HG03045 (cell line): ENCODE measurements at regions not wholly inside any gene's neighbourhood (a gene's known extent, or its start where the extent isn't known, plus 50 kb on each side); places are given as distances from the start of the nearest gene placed in this dataset.

Source experiments
- ATAC-seq: cut with Tn5 transposase; IDR thresholded peaks from one replicate; pipeline ENCODE4 v1.9.1; 2021; ENCODE audit warnings: mild to moderate bottlenecking, moderate library complexity; ENCODE audit not compliant: unreplicated experiment

DNA sequence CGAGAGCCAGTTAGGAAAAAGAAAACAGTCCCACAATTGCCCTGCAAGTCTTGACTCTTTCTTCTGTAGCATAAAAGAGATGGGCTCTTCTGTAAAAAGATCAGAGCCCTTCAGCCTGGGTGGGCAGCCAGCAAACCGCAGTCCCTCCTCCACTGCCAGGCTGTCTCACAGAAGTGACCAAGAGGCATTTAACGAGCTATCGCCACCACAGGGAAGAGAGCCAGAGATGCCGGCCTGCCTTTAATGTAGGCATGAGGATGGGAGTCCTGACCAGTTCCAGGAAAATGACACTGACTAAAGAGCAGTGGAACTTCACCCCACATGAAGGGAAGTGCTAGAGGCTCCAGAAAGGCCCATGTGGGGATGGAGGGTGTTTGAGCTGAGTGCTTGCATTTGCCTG, 264.6 kb downstream of the NDUFS4 start:
- ATAC-seq = no peak

DNA sequence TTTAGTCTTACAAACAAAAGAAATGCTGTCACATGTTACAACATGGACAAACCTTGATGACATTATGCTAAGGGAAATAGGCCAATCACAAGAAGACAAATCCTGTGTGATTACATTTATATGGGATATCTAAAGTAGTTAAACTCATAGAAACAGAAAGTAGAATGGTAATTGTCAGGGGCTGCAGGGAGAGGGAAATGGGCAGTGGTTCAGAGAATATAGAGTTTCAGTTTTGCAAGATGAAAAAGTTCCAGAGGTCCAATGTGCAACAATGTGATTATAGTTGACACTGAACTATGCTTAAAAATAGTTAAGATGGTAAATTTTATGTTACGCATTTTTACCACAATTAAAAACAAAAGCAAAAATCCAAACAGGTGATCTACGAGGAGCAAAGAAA, 265.5 kb downstream of the NDUFS4 start:
- ATAC-seq = no peak

- ATAC-seq = no peak
Observed at GRCh38 chr5:53826504-53826903, 266.1 kb downstream of the NDUFS4 start.

DNA sequence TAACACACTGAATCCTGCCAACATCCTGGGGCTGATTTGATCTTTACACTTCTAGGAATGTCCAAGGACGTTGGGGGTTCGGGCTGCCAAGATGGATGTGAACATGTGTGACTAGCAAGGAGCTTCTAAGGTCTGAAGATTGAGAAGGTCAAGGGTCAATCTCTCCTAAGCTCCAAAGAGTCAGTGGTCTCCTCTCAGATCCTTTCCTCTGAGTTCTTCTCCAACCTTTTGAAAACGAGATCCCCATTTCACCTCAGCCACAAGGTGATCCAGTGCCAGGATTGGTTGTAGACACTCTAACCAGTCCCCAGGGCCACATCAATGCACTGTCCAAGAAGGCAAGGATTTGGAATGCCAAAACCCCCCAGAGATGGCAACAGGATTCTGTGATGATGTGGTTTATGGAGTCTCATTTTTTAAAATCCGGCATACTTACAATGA, 266.8 kb downstream of the NDUFS4 start:
- ATAC-seq = no peak

- ATAC-seq = no peak
Observed at GRCh38 chr5:53831496-53831895, 271.1 kb downstream of the NDUFS4 start.
